Esophagus muscularis mucosa (tissue), 4 donors: ENCODE measurements at regions not wholly inside any gene's neighbourhood (a gene's known extent, or its start where the extent isn't known, plus 50 kb on each side); places are given as distances from the start of the nearest gene placed in this dataset.

Experiments
- DNase-seq: peaks from one replicate; pipeline ENCODE4 v3.0.0-alpha.2; 2017; ENCODE audit errors: extremely low spot score
- H3K27ac ChIP-seq, 4 donors: fragments of 200-600 bp; sonication (generic); replicated peaks in 1 of 4; 1 replicate in 3 of 4; 2 replicates in 1 of 4; pipeline ENCODE4 v1.5.1; 2016 to 2019; ENCODE audit warnings: mild to moderate bottlenecking in 1 of 4
- H3K27me3 ChIP-seq, 4 donors: fragments of 200-600 bp; sonication (generic); one replicate each; pipeline versions ENCODE4 v1.5.1 to v1.6.0; 2016 to 2019
- H3K36me3 ChIP-seq, 4 donors: fragments of 200-600 bp; sonication (generic); one replicate each; pipeline ENCODE4 v1.5.1; 2016 to 2019
- H3K4me1 ChIP-seq, 4 donors: fragments of 200-600 bp; sonication (generic); one replicate each; pipeline ENCODE4 v1.5.1; 2016 to 2019
- H3K4me3 ChIP-seq, 4 donors: fragments of 200-600 bp; sonication (generic); 1 replicate in 2 of 4; 2 replicates in 2 of 4; pipeline ENCODE4 v1.5.1; 2016 to 2019; ENCODE audit warnings: mild to moderate bottlenecking in 4 of 4, moderate library complexity in 1 of 4
- H3K9me3 ChIP-seq, 4 donors: fragments of 200-600 bp; sonication (generic); 1 replicate in 3 of 4; 2 replicates in 1 of 4; pipeline ENCODE4 v1.5.1; 2016 to 2019
- EP300 ChIP-seq: sonication (generic); formaldehyde crosslinking; IDR thresholded peaks from one replicate; pipeline ENCODE4 v1.6.1; 2017; ENCODE audit warnings: antibody characterized with exemption
- POLR2A ChIP-seq: fragments of 450-650 bp; IDR thresholded peaks from one replicate; pipeline ENCODE4 v1.6.1; 2017; ENCODE audit warnings: antibody characterized with exemption, moderate library complexity, mild to moderate bottlenecking, low read depth
- POLR2AphosphoS5 ChIP-seq, 2 donors: sonication (generic); formaldehyde crosslinking; IDR thresholded peaks; one replicate each; pipeline ENCODE4 v1.6.1; 2017; ENCODE audit warnings: antibody characterized with exemption in 2 of 2
- WGBS: methylation state at CpG from one replicate; pipeline ENCODE4 v1.1.5; 2018; 5-methylcytosine and 5-hydroxymethylcytosine counted together
- intact Hi-C: fragments of 100-400 bp; cut with DNase I; formaldehyde crosslinking; loops from one replicate; pipeline ENCODE4 v1.15.1; 2023
- TF ChIP-seq, protein P1 (sequence below), 3 experiments: fragments of 200-600 bp in 2 of 3; fragments of 450-650 bp in 1 of 3; sonication (generic) in 2 of 3; IDR thresholded peaks; one replicate each; pipeline ENCODE4 v1.5.1; 2017 to 2019; ENCODE audit warnings: antibody characterized with exemption in 3 of 3, mild to moderate bottlenecking in 2 of 3, moderate library complexity in 1 of 3

DNA sequence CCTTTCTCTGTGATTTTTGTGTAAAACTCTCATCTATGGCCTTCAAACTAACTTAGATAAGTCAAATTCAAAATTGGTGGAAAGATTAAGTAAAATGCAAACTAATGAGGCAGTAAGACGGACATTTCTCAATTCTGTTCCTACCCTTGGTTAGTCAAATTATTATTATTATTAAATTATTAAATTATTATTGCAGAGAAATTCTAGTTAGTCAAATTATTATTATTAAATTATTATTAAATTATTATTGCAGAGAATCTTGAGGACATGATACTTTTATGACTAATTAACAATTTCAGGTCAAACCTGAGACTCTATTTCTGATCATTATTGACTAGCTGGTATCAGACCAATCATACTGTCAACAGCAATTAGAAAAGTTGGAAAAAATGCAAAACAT, 845.0 kb upstream of the NECTIN3 start:
- no peaks in the 10 kb centered on the region for H3K27me3 ChIP-seq
- TF ChIP-seq, protein P1, sequence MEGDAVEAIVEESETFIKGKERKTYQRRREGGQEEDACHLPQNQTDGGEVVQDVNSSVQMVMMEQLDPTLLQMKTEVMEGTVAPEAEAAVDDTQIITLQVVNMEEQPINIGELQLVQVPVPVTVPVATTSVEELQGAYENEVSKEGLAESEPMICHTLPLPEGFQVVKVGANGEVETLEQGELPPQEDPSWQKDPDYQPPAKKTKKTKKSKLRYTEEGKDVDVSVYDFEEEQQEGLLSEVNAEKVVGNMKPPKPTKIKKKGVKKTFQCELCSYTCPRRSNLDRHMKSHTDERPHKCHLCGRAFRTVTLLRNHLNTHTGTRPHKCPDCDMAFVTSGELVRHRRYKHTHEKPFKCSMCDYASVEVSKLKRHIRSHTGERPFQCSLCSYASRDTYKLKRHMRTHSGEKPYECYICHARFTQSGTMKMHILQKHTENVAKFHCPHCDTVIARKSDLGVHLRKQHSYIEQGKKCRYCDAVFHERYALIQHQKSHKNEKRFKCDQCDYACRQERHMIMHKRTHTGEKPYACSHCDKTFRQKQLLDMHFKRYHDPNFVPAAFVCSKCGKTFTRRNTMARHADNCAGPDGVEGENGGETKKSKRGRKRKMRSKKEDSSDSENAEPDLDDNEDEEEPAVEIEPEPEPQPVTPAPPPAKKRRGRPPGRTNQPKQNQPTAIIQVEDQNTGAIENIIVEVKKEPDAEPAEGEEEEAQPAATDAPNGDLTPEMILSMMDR (IDR thresholded peaks at IDR 0.05) = no peak
- TF ChIP-seq POLR2A = no peak
- no peak for TF ChIP-seq EP300
- no peak for TF ChIP-seq POLR2AphosphoS5 (IDR thresholded peaks at IDR 0.05)
- no peak overlapping the region for H3K27ac ChIP-seq
- intact Hi-C loops = no loop called here
- H3K9me3 ChIP-seq = no peaks in the 10 kb centered on the region
- H3K36me3 ChIP-seq = no peaks in the 10 kb centered on the region
- H3K4me3 ChIP-seq = no peak overlapping the region
- no peak for DNase-seq
- 96% methylated on average over 1 of the region's 1 CpG for WGBS
- no peaks in the 10 kb centered on the region for H3K4me1 ChIP-seq

DNA sequence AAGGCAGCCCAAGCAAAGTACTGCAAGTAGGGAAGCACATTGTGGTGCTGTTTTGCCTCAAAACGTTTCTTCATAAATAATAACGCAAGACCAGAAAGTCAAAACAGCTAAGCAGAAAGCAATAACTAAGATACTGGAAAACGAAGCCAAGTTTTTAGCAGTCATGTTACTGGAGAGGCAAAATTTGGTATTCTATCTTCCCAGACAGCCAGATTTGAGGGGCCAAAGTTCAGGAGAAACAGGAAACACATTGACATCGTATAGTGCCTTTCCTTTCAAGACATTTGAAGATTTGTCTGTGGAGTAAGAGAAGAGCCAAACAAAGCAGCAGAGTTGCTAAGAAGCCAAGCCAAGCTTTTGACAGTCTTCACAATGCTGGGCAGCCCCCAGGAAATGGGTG, 843.6 kb upstream of the NECTIN3 start:
- H3K4me1 ChIP-seq = no peaks in the 10 kb centered on the region
- H3K27me3 ChIP-seq = no peaks in the 10 kb centered on the region
- TF ChIP-seq, protein P1 (IDR thresholded peaks at IDR 0.05) = no peak
- TF ChIP-seq POLR2A (no peak), EP300 (no peak), POLR2AphosphoS5 (IDR thresholded peaks at IDR 0.05) (no peak)
- H3K9me3 ChIP-seq = no peaks in the 10 kb centered on the region
- H3K36me3 ChIP-seq = no peaks in the 10 kb centered on the region
- intact Hi-C loops = no loop called here
- H3K27ac ChIP-seq = no peak overlapping the region
- WGBS = 50% methylated on average over 4 of the region's 4 CpGs
- no peak for DNase-seq
- no peak overlapping the region for H3K4me3 ChIP-seq

DNA sequence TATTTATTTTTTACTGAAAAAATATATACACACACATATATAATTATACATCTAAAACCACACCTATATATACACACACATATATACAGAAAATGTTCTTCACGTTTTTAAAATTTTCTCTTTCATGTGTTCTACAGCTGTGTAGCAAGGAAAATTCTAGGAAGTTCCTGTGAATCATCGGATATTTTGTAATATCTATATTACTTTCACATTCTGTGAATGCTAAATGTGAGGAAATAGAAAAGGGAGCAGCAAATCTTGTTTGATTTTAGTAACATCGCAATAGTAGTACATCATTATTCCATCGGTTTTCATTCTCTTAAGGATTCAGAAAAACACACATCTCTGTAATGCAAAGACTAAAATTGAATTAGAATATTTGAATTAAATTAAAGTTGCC, 836.8 kb upstream of the NECTIN3 start:
- H3K4me1 ChIP-seq = no peaks in the 10 kb centered on the region
- DNase-seq = no peak
- TF ChIP-seq POLR2A (no peak), POLR2AphosphoS5 (IDR thresholded peaks at IDR 0.05) (no peak), EP300 (no peak)
- TF ChIP-seq, protein P1 (IDR thresholded peaks at IDR 0.05) = no peak
- WGBS = 91% methylated on average over 4 of the region's 4 CpGs
- H3K27ac ChIP-seq = no peak overlapping the region
- H3K36me3 ChIP-seq = no peaks in the 10 kb centered on the region
- H3K4me3 ChIP-seq = no peak overlapping the region
- H3K9me3 ChIP-seq = no peaks in the 10 kb centered on the region
- no peaks in the 10 kb centered on the region for H3K27me3 ChIP-seq
- intact Hi-C loops = no loop called here

DNA sequence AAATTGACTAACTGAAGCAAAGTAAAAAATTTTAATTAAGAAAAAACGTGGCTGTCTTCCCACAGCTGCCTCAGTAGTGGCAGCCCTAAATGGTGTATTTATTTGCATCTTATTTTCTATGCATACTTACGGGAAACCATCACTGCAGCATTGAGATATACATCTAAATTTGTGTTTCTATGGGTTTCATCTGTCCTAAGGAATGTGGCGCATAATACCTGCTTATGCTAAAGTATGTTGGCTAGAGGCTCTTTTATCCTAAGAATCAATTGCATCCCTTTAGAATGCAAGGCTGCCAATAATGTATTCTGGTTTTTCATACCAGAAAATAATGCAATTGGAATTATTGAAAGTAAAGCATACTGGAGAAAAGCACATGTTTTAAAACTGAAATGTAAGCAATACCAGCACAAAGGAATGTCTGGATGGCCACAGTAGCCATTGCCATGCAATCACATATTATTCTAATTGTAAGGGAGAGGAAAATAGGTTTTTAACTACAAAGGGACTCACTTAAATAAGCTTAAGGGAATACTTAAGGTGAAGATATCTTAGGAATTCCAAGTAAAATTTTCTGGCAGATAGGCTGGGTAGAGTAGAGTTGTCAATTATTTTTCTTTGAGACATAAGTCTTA, 834.5 kb upstream of the NECTIN3 start:
- H3K9me3 ChIP-seq = no peaks in the 10 kb centered on the region
- no peaks in the 10 kb centered on the region for H3K4me1 ChIP-seq
- no peaks in the 10 kb centered on the region for H3K27me3 ChIP-seq
- intact Hi-C loops = no loop called here
- H3K36me3 ChIP-seq = no peaks in the 10 kb centered on the region
- 67% methylated on average over 3 of the region's 3 CpGs for WGBS
- TF ChIP-seq POLR2A = no peak
- TF ChIP-seq POLR2AphosphoS5 (IDR thresholded peaks at IDR 0.05) = no peak
- TF ChIP-seq, protein P1 (IDR thresholded peaks at IDR 0.05) = no peak
- TF ChIP-seq EP300 = no peak
- H3K4me3 ChIP-seq = no peak overlapping the region
- H3K27ac ChIP-seq = no peak overlapping the region
- DNase-seq = no peak

DNA sequence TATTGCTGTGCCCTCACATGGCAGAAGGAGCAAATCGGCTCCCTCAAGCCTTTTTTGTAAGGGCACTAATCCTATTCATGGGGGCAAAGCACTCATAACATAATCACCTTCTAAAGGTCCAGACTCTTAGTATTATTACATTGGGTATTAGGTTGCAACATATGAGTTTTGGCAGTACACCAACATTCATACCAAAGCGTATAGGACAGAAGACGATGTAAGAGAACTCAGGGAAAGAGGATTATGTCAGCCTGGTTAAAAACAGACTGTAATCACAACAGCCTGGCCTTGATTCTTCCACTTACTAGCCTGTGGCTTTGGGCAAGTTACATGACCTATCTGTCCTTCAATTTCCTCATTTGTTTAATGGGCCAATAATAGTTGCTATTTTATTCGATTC, 828.5 kb upstream of the NECTIN3 start:
- WGBS = 80% methylated on average over 4 of the region's 4 CpGs
- H3K4me3 ChIP-seq = no peak overlapping the region
- H3K36me3 ChIP-seq = no peaks in the 10 kb centered on the region
- no peak overlapping the region for H3K27ac ChIP-seq
- intact Hi-C loops = no loop called here
- no peaks in the 10 kb centered on the region for H3K9me3 ChIP-seq
- no peaks in the 10 kb centered on the region for H3K4me1 ChIP-seq
- no peaks in the 10 kb centered on the region for H3K27me3 ChIP-seq
- no peak for DNase-seq
- no peak for TF ChIP-seq POLR2A
- TF ChIP-seq, protein P1 (IDR thresholded peaks at IDR 0.05) = no peak
- no peak for TF ChIP-seq EP300
- no peak for TF ChIP-seq POLR2AphosphoS5 (IDR thresholded peaks at IDR 0.05)
